Ishikawa (cell line): ENCODE measurements at regions not wholly inside any gene's neighbourhood (a gene's known extent, or its start where the extent isn't known, plus 50 kb on each side); places are given as distances from the start of the nearest gene placed in this dataset.

Source experiments
- NFIC ChIP-seq: IDR thresholded peaks from 2 replicates; pipeline ENCODE4 v1.6.1; 2012
- RAD21 ChIP-seq: IDR thresholded peaks from 2 replicates; pipeline ENCODE4 v1.6.1; 2012; ENCODE audit warnings: low read depth
- TAF1 ChIP-seq: IDR thresholded peaks from 2 replicates; pipeline ENCODE4 v1.6.1; 2012; ENCODE audit warnings: low read depth, mild to moderate bottlenecking
- TF ChIP-seq, protein P1 (sequence below): IDR thresholded peaks from 2 replicates; pipeline ENCODE4 v1.6.1; 2012

DNA sequence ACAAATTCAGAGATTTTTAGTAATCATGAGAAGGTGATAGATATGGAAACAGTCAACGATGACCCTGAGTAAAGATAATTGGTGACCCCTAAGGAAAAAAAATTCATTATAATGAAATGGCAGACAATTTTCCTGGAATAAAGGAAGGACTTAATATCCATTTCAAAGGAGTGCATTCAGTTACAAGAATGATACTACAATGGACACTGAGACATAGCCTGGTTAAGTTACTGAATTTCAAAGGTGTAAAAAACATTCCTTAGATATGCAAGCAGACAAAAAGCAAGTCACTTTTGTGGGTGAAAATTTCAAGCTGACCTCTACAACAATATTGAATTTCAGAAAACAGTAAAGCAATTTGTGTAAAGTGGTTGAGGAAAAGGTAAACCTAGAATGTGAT, 1012.5 kb upstream of the SEMA6A start:
- TF ChIP-seq TAF1 (no peak), NFIC (no peak), RAD21 (no peak)
- TF ChIP-seq, protein P1, sequence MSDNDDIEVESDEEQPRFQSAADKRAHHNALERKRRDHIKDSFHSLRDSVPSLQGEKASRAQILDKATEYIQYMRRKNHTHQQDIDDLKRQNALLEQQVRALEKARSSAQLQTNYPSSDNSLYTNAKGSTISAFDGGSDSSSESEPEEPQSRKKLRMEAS, result no peak
